HG03575 (cell line): ENCODE measurements at regions not wholly inside any gene's neighbourhood (a gene's known extent, or its start where the extent isn't known, plus 50 kb on each side); places are given as distances from the start of the nearest gene placed in this dataset.

Experiments used
- ATAC-seq: cut with Tn5 transposase; IDR thresholded peaks from one replicate; pipeline ENCODE4 v1.9.1; 2021; ENCODE audit not compliant: unreplicated experiment, insufficient number of reproducible peaks, low FRiP score; ENCODE audit errors: extremely low read depth

- no peak for ATAC-seq
Measured at GRCh38 chr3:79937567-79937966, 169.8 kb upstream of the ROBO1 start.

- no peak for ATAC-seq
Measured at GRCh38 chr3:79930196-79930595, 162.4 kb upstream of the ROBO1 start.

- ATAC-seq = no peak
Measured at GRCh38 chr3:79928687-79929408, 161.1 kb upstream of the ROBO1 start.

- no peak for ATAC-seq
Measured at GRCh38 chr3:79926522-79926921, 158.7 kb upstream of the ROBO1 start.

- no peak for ATAC-seq
Measured at GRCh38 chr3:79922633-79923032, 154.8 kb upstream of the ROBO1 start.

GRCh38 chr3:79917561-79917960, 149.8 kb upstream of the ROBO1 start:
- ATAC-seq = no peak

- ATAC-seq = no peak
Measured at GRCh38 chr3:79910337-79910736, 142.5 kb upstream of the ROBO1 start.

GRCh38 chr3:79906106-79906505, 138.3 kb upstream of the ROBO1 start:
- ATAC-seq = no peak

- no peak for ATAC-seq
Measured at GRCh38 chr3:79902151-79902550, 134.4 kb upstream of the ROBO1 start.

GRCh38 chr3:79898907-79899306, 131.1 kb upstream of the ROBO1 start:
- no peak for ATAC-seq

- ATAC-seq = no peak
Measured at GRCh38 chr3:79896086-79896485, 128.3 kb upstream of the ROBO1 start.

- ATAC-seq = no peak
Measured at GRCh38 chr3:79887213-79887612, 119.4 kb upstream of the ROBO1 start.

- no peak for ATAC-seq
Measured at GRCh38 chr3:79886204-79886603, 118.4 kb upstream of the ROBO1 start.

- ATAC-seq = no peak
Measured at GRCh38 chr3:79885407-79885806, 117.6 kb upstream of the ROBO1 start.

GRCh38 chr3:79884354-79884753, 116.6 kb upstream of the ROBO1 start:
- no peak for ATAC-seq

GRCh38 chr3:79881431-79881830, 113.6 kb upstream of the ROBO1 start:
- ATAC-seq = no peak

- no peak for ATAC-seq
Measured at GRCh38 chr3:79878708-79879107, 110.9 kb upstream of the ROBO1 start.

GRCh38 chr3:79874646-79875045, 106.8 kb upstream of the ROBO1 start:
- no peak for ATAC-seq

GRCh38 chr3:79872483-79872882, 104.7 kb upstream of the ROBO1 start:
- ATAC-seq = no peak

GRCh38 chr3:79871656-79872055, 103.9 kb upstream of the ROBO1 start:
- ATAC-seq = no peak

GRCh38 chr3:79870313-79870620, 102.5 kb upstream of the ROBO1 start:
- no peak for ATAC-seq
